ENCODE measurements at regions not wholly inside any gene's neighbourhood (a gene's known extent, or its start where the extent isn't known, plus 50 kb on each side); places are given as distances from the start of the nearest gene placed in this dataset.

DNA sequence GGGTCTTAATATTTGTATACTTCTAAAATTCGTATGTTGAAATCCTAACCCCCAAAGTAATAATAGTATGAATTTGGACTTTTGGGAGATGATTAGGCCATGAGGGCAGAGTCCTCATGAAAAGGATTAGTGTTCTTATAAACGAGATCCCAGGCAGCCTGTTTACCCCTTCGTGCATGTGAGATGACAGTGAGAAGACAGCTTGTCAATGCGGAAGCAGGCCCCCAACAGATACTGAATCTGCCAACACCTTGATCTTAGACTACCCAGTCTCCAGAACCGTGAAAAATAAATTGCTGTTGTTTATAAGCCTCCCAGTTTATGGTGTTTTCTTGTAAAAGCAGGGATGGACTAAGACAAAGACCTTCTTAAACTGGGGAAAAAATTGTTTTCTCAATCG is 714.2 kb downstream of the SI start:
- H4K20me1 ChIP-seq (ENCODE audit: control insufficient read depth, insufficient read depth, low read depth, low read length), result no peaks in the 10 kb centered on the region
- no peaks in the 10 kb centered on the region for H3F3A ChIP-seq (ENCODE audit: control insufficient read depth, insufficient read depth)
- H3K27ac ChIP-seq (ENCODE audit: low read depth, low read length), result no peak overlapping the region
- H3K4me1 ChIP-seq (ENCODE audit: control insufficient read depth, low read length), result no peaks in the 10 kb centered on the region
- no peaks in the 10 kb centered on the region for H3K36me3 ChIP-seq (ENCODE audit: control insufficient read depth, low read length)
- H3K9me2 ChIP-seq (replicated peaks; ENCODE audit: control insufficient read depth, low read length), result no peaks in the 10 kb centered on the region
- no peaks in the 10 kb centered on the region for H3K79me2 ChIP-seq (ENCODE audit: control insufficient read depth, low read length)
- no peaks in the 10 kb centered on the region for H3K9me3 ChIP-seq (ENCODE audit: control insufficient read depth, insufficient read depth, low read length)
- TF ChIP-seq, protein P1, sequence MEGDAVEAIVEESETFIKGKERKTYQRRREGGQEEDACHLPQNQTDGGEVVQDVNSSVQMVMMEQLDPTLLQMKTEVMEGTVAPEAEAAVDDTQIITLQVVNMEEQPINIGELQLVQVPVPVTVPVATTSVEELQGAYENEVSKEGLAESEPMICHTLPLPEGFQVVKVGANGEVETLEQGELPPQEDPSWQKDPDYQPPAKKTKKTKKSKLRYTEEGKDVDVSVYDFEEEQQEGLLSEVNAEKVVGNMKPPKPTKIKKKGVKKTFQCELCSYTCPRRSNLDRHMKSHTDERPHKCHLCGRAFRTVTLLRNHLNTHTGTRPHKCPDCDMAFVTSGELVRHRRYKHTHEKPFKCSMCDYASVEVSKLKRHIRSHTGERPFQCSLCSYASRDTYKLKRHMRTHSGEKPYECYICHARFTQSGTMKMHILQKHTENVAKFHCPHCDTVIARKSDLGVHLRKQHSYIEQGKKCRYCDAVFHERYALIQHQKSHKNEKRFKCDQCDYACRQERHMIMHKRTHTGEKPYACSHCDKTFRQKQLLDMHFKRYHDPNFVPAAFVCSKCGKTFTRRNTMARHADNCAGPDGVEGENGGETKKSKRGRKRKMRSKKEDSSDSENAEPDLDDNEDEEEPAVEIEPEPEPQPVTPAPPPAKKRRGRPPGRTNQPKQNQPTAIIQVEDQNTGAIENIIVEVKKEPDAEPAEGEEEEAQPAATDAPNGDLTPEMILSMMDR (IDR thresholded peaks at IDR 0.05; ENCODE audit: low read depth, low read length, poor library complexity, severe bottlenecking), result no peak
- TF ChIP-seq EZH2phosphoT487 (IDR thresholded peaks at IDR 0.05; ENCODE audit: borderline replicate concordance, low read length), result no peak
- H3K27me3 ChIP-seq (ENCODE audit: control insufficient read depth, low read length), result no peaks in the 10 kb centered on the region
- no peak overlapping the region for H3K4me2 ChIP-seq (ENCODE audit: low read length)
- no peak overlapping the region for H3K4me3 ChIP-seq (ENCODE audit: low read length)

DNA sequence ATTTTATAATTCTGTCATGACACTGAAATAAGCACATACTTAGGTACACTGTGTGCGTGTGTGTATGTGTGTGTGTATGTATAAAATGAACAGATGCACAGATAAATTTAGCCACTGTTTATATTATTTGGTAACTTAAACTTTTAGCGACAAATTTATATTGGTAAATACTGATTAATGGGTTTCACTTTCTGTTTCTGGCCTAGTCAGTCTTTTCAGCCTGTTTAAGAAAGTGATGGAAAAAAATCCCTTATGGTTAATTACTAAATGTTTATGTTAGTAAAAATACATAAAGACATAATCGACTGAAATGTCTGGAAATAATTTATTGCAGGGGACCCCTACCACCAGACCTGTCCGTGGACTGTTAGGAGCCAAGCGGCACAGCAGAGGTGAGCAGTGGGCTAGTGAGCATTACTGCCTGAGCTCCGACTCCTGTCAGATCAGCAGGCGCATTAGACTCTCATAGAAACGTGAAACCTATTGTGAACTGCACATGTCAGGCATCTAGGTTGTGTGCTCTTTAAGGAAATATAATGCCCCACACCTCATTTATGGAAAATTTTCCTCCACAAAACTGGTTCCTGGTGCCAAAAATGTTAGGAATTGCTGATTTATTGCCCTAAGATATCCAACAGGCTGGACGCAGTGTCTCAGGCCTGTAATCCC is 717.4 kb downstream of the SI start:
- H3K4me3 ChIP-seq (ENCODE audit: low read length), result no peak overlapping the region
- no peaks in the 10 kb centered on the region for H3K27me3 ChIP-seq (ENCODE audit: control insufficient read depth, low read length)
- no peak overlapping the region for H3K27ac ChIP-seq (ENCODE audit: low read depth, low read length)
- no peaks in the 10 kb centered on the region for H3K9me2 ChIP-seq (replicated peaks; ENCODE audit: control insufficient read depth, low read length)
- no peaks in the 10 kb centered on the region for H3K79me2 ChIP-seq (ENCODE audit: control insufficient read depth, low read length)
- H3F3A ChIP-seq (ENCODE audit: control insufficient read depth, insufficient read depth), result no peaks in the 10 kb centered on the region
- no peaks in the 10 kb centered on the region for H3K36me3 ChIP-seq (ENCODE audit: control insufficient read depth, low read length)
- H3K4me1 ChIP-seq (ENCODE audit: control insufficient read depth, low read length), result no peaks in the 10 kb centered on the region
- no peaks in the 10 kb centered on the region for H4K20me1 ChIP-seq (ENCODE audit: control insufficient read depth, insufficient read depth, low read depth, low read length)
- TF ChIP-seq, protein P1 (IDR thresholded peaks at IDR 0.05; ENCODE audit: low read depth, low read length, poor library complexity, severe bottlenecking), result no peak
- no peak for TF ChIP-seq EZH2phosphoT487 (IDR thresholded peaks at IDR 0.05; ENCODE audit: borderline replicate concordance, low read length)
- H3K4me2 ChIP-seq (ENCODE audit: low read length), result no peak overlapping the region
- no peaks in the 10 kb centered on the region for H3K9me3 ChIP-seq (ENCODE audit: control insufficient read depth, insufficient read depth, low read length)

DNA sequence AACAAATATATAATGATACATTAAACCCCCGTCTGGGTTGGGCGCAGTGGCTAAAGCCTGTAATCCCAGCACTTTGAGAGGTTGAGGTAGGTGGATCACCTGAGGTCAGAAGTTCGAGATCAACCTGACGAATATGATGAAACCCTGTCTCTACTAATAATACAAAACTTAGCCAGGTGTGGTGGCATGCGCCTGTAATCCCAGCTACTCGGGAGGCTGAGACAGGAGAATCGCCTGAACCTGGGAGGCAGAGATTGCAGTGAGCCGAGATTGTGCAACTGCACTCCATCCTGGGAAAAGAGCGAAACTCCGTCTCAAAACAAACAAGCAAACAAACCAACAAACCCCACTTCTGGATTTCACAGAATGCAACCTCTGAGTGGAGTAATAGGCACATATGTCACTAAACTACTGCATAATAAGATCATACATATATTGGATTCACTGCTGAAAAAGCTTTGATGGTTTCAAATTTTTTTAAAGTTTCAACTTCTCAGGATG is 718.2 kb downstream of the SI start:
- no peaks in the 10 kb centered on the region for H3F3A ChIP-seq (ENCODE audit: control insufficient read depth, insufficient read depth)
- H3K27me3 ChIP-seq (ENCODE audit: control insufficient read depth, low read length), result no peaks in the 10 kb centered on the region
- no peaks in the 10 kb centered on the region for H3K36me3 ChIP-seq (ENCODE audit: control insufficient read depth, low read length)
- H3K4me3 ChIP-seq (ENCODE audit: low read length), result no peak overlapping the region
- H3K9me2 ChIP-seq (replicated peaks; ENCODE audit: control insufficient read depth, low read length), result no peaks in the 10 kb centered on the region
- no peaks in the 10 kb centered on the region for H3K9me3 ChIP-seq (ENCODE audit: control insufficient read depth, insufficient read depth, low read length)
- H3K79me2 ChIP-seq (ENCODE audit: control insufficient read depth, low read length), result no peaks in the 10 kb centered on the region
- no peak overlapping the region for H3K27ac ChIP-seq (ENCODE audit: low read depth, low read length)
- no peaks in the 10 kb centered on the region for H3K4me1 ChIP-seq (ENCODE audit: control insufficient read depth, low read length)
- no peak for TF ChIP-seq EZH2phosphoT487 (IDR thresholded peaks at IDR 0.05; ENCODE audit: borderline replicate concordance, low read length)
- TF ChIP-seq, protein P1 (IDR thresholded peaks at IDR 0.05; ENCODE audit: low read depth, low read length, poor library complexity, severe bottlenecking), result no peak
- H4K20me1 ChIP-seq (ENCODE audit: control insufficient read depth, insufficient read depth, low read depth, low read length), result no peaks in the 10 kb centered on the region
- no peak overlapping the region for H3K4me2 ChIP-seq (ENCODE audit: low read length)

Measured in DOHH2 (cell line).